H1 (cell line): ENCODE measurements at regions not wholly inside any gene's neighbourhood (a gene's known extent, or its start where the extent isn't known, plus 50 kb on each side); places are given as distances from the start of the nearest gene placed in this dataset.

Source experiments
- CTCF ChIA-PET: fragments of 300-600 bp; sonication (Branson Sonifier 250); formaldehyde crosslinking; loops from one replicate; lab custom pipeline; 2021; ENCODE audit not compliant: partially characterized antibody; lab: Charles Lee
- POLR2A ChIA-PET: fragments of 300-600 bp; sonication (Branson Sonifier 250); formaldehyde crosslinking; loops from one replicate; lab custom pipeline; 2021; ENCODE audit warnings: inconsistent platforms; ENCODE audit not compliant: partially characterized antibody; lab: Charles Lee
- DNase-seq, 2 experiments: peaks; one replicate each; pipeline versions ENCODE4 v3.0.0 to v3.0.0-alpha.2; 2010 to 2022; ENCODE audit warnings: low spot score in 2 of 2, low read depth in 1 of 2, mixed read lengths in 1 of 2
- FAIRE-seq: peaks from 2 replicates; lab custom pipeline; 2011; peaks lifted over from hg19 to GRCh38; lab: Jason Lieb, UNC
- H2AFZ ChIP-seq: 2 replicates; pipeline ENCODE4 v1.8.1; 2012; ENCODE audit warnings: low read length, inconsistent platforms
- H2AK5ac ChIP-seq: 2 replicates; pipeline ENCODE4 v1.6.1; 2013; ENCODE audit warnings: low read depth, low read length
- H2BK120ac ChIP-seq: replicated peaks from 2 replicates; pipeline ENCODE3; 2013; ENCODE audit warnings: low read depth, low read length, inconsistent platforms
- H2BK12ac ChIP-seq: 2 replicates; pipeline ENCODE4 v1.6.1; 2013; ENCODE audit warnings: low read depth, low read length
- H2BK15ac ChIP-seq: 2 replicates; pipeline ENCODE4 v1.6.1; 2013; ENCODE audit warnings: low read length
- H2BK20ac ChIP-seq: 2 replicates; pipeline ENCODE4 v1.6.1; 2013; ENCODE audit warnings: low read length
- H2BK5ac ChIP-seq: 2 replicates; pipeline ENCODE4 v1.6.1; 2013; ENCODE audit warnings: low read depth, low read length
- H3K14ac ChIP-seq: 2 replicates; pipeline ENCODE4 v1.6.1; 2013; ENCODE audit warnings: inconsistent platforms; ENCODE audit not compliant: insufficient read length
- H3K18ac ChIP-seq: 2 replicates; pipeline ENCODE4 v1.6.1; 2013; ENCODE audit warnings: low read length; ENCODE audit errors: extremely low read depth
- H3K23ac ChIP-seq: 2 replicates; pipeline ENCODE4 v1.6.1; 2013; ENCODE audit warnings: inconsistent platforms; ENCODE audit not compliant: insufficient read length
- H3K23me2 ChIP-seq: 2 replicates; pipeline ENCODE4 v1.6.1; 2013; ENCODE audit warnings: low read depth, low read length
- H3K27ac ChIP-seq: 2 replicates; pipeline ENCODE4 v1.6.1; 2011; ENCODE audit warnings: low read depth, low read length, inconsistent platforms
- H3K27me3 ChIP-seq, 4 experiments: replicated peaks in 1 of 4; 1 replicate in 1 of 4; 2 replicates in 3 of 4; pipeline versions ENCODE4 v1.6.1 to v1.8.1; 2011 to 2013; ENCODE audit warnings: low read length in 3 of 4, mild to moderate bottlenecking in 3 of 4, inconsistent platforms in 2 of 4, mixed read lengths in 2 of 4, moderate library complexity in 1 of 4; ENCODE audit not compliant: control insufficient read depth in 3 of 4, insufficient read depth in 3 of 4; ENCODE audit errors: extremely low read depth in 1 of 4
- H3K36me3 ChIP-seq, 4 experiments: 2 replicates each; pipeline versions ENCODE4 v1.6.1 to v1.8.1; 2011 to 2013; ENCODE audit warnings: mild to moderate bottlenecking in 4 of 4, low read length in 3 of 4, moderate library complexity in 2 of 4, control low read depth in 1 of 4, inconsistent platforms in 1 of 4; ENCODE audit not compliant: insufficient read depth in 4 of 4, control insufficient read depth in 2 of 4
- H3K4ac ChIP-seq: replicated peaks from 2 replicates; pipeline ENCODE3; 2013; ENCODE audit warnings: low read length, low read depth, mixed read lengths, inconsistent platforms; ENCODE audit not compliant: insufficient read length
- H3K4me1 ChIP-seq, 4 experiments: replicated peaks in 1 of 4; 1 replicate in 1 of 4; 2 replicates in 3 of 4; pipeline versions ENCODE4 v1.6.1 to v1.8.1; 2011 to 2013; ENCODE audit warnings: low read length in 3 of 4, inconsistent platforms in 2 of 4, mixed read lengths in 1 of 4; ENCODE audit not compliant: insufficient read depth in 4 of 4, control insufficient read depth in 3 of 4
- H3K4me2 ChIP-seq, 2 experiments: 2 replicates each; pipeline versions ENCODE4 v1.6.1 to v1.8.1; 2011 to 2013; ENCODE audit warnings: low read depth in 2 of 2, low read length in 2 of 2, control low read depth in 1 of 2, inconsistent platforms in 1 of 2, mild to moderate bottlenecking in 1 of 2; ENCODE audit not compliant: insufficient read depth in 1 of 2
- H3K4me3 ChIP-seq, 4 experiments: fragments of 200-600, 300-600 bp in 1 of 4; sonication (generic), shearing (Covaris generic), sonication (Bioruptor Twin) in 1 of 4; 2 replicates each; pipeline versions ENCODE4 v1.5.1 to v1.8.1; 2011 to 2016; ENCODE audit warnings: low read length in 4 of 4, low read depth in 3 of 4, control low read depth in 2 of 4, inconsistent platforms in 2 of 4, mild to moderate bottlenecking in 2 of 4, mixed read lengths in 1 of 4, moderate library complexity in 1 of 4; ENCODE audit not compliant: insufficient read depth in 2 of 4; ENCODE audit errors: extremely low read depth in 1 of 4
- H3K56ac ChIP-seq: replicated peaks from 2 replicates; pipeline ENCODE3; 2013; ENCODE audit warnings: low read depth, mild to moderate bottlenecking, mixed read lengths, low read length, inconsistent platforms; ENCODE audit not compliant: insufficient read length
- H3K79me1 ChIP-seq: 2 replicates; pipeline ENCODE4 v1.6.1; 2013; ENCODE audit warnings: low read depth, low read length, control low read depth
- H3K79me2 ChIP-seq, 2 experiments: 2 replicates each; pipeline versions ENCODE4 v1.6.1 to v1.8.1; 2012 to 2013; ENCODE audit warnings: low read length in 2 of 2, mild to moderate bottlenecking in 2 of 2, inconsistent platforms in 1 of 2; ENCODE audit not compliant: insufficient read depth in 2 of 2, control insufficient read depth in 1 of 2
- H3K9ac ChIP-seq, 4 experiments: replicated peaks in 1 of 4; 1 replicate in 1 of 4; 2 replicates in 3 of 4; pipeline versions ENCODE4 v1.6.1 to v1.8.1; 2011 to 2013; ENCODE audit warnings: low read depth in 3 of 4, low read length in 3 of 4, control low read depth in 2 of 4, mild to moderate bottlenecking in 2 of 4, moderate library complexity in 2 of 4, inconsistent platforms in 1 of 4; ENCODE audit errors: extremely low read depth in 1 of 4
- H3K9me3 ChIP-seq, 2 experiments: 2 replicates each; pipeline versions ENCODE4 v1.6.1 to v1.8.1; 2012 to 2013; ENCODE audit warnings: mild to moderate bottlenecking in 2 of 2, moderate library complexity in 2 of 2, control low read depth in 1 of 2, inconsistent platforms in 1 of 2, low read depth in 1 of 2, low read length in 1 of 2, mixed read lengths in 1 of 2; ENCODE audit not compliant: insufficient read depth in 2 of 2
- H4K20me1 ChIP-seq, 2 experiments: replicated peaks in 1 of 2; 2 replicates each; pipeline versions ENCODE3 to v1.8.1; 2011 to 2013; ENCODE audit warnings: inconsistent platforms in 2 of 2, low read length in 2 of 2, mild to moderate bottlenecking in 1 of 2; ENCODE audit not compliant: insufficient read depth in 2 of 2, control insufficient read depth in 1 of 2
- H4K5ac ChIP-seq: 2 replicates; pipeline ENCODE4 v1.6.1; 2013; ENCODE audit warnings: low read length, low read depth, mixed read lengths, inconsistent platforms; ENCODE audit not compliant: insufficient read length
- H4K8ac ChIP-seq: 2 replicates; pipeline ENCODE4 v1.8.0; 2013; ENCODE audit warnings: mild to moderate bottlenecking, moderate library complexity, low read length, inconsistent platforms; ENCODE audit not compliant: insufficient read depth; ENCODE audit errors: extremely low read depth
- H4K91ac ChIP-seq: replicated peaks from 2 replicates; pipeline ENCODE3; 2013; ENCODE audit warnings: low read length, mixed read lengths, inconsistent platforms; ENCODE audit not compliant: insufficient read length
- CBX5 ChIP-seq: fragments of 300-800, 300-1000 bp; sonication (generic); IDR thresholded peaks from 2 replicates; pipeline ENCODE4 v1.7.1; 2016; ENCODE audit warnings: antibody characterized with exemption, low read length, low read depth
- EGR1 ChIP-seq: IDR thresholded peaks from 2 replicates; pipeline ENCODE4 v1.6.1; 2011; ENCODE audit warnings: low read depth, low read length, borderline replicate concordance
- JUND ChIP-seq: IDR thresholded peaks from 2 replicates; pipeline ENCODE4 v1.6.1; 2011; ENCODE audit warnings: mild to moderate bottlenecking, improper control_type of control experiment, low read length
- MAFK ChIP-seq: IDR thresholded peaks from 2 replicates; pipeline ENCODE4 v1.6.1; 2012; ENCODE audit warnings: low read depth, mild to moderate bottlenecking, improper control_type of control experiment, low read length
- POLR2AphosphoS5 ChIP-seq: IDR thresholded peaks from 2 replicates; pipeline ENCODE4 v1.6.1; 2011; ENCODE audit warnings: low read depth, low read length
- RFX5 ChIP-seq: IDR thresholded peaks from 2 replicates; pipeline ENCODE4 v1.6.1; 2011; ENCODE audit warnings: low read depth, low read length, improper control_type of control experiment, borderline replicate concordance
- SP2 ChIP-seq: IDR thresholded peaks from 2 replicates; pipeline ENCODE4 v1.6.1; 2012; ENCODE audit warnings: mild to moderate bottlenecking, low read length, inconsistent platforms
- SP4 ChIP-seq: IDR thresholded peaks from 2 replicates; pipeline ENCODE4 v1.6.1; 2012; ENCODE audit warnings: low read length, inconsistent platforms
- TCF12 ChIP-seq: IDR thresholded peaks from 2 replicates; pipeline ENCODE4 v1.6.1; 2011; ENCODE audit warnings: low read depth, mild to moderate bottlenecking, low read length
- WGBS, 2 experiments: shearing (Covaris generic) in 1 of 2; methylation state at CpG; one replicate each; pipeline versions ENCODE4 v1.1.6 to v1.1.7; 2013 to 2015; ENCODE audit warnings: low lambda C conversion rate in 2 of 2, mixed read lengths in 2 of 2, inconsistent platforms in 1 of 2, low coverage in 1 of 2, missing lambda C conversion rate in 1 of 2; ENCODE audit not compliant: insufficient replicate concordance in 2 of 2, insufficient coverage in 1 of 2, insufficient read length in 1 of 2; ENCODE audit errors: extremely low coverage in 1 of 2, missing lambda C conversion rate in 1 of 2; 5-methylcytosine and 5-hydroxymethylcytosine counted together
- TF ChIP-seq, protein P1 (sequence below), 3 experiments: IDR thresholded peaks; 1 replicate in 2 of 3; 2 replicates in 1 of 3; pipeline versions ENCODE4 v1.5.1 to v1.6.1; 2011; ENCODE audit warnings: low read length in 3 of 3, mild to moderate bottlenecking in 3 of 3, inconsistent platforms in 2 of 3, low read depth in 1 of 3, moderate library complexity in 1 of 3; ENCODE audit not compliant: insufficient read depth in 1 of 3; ENCODE audit errors: control extremely low read depth in 1 of 3

DNA sequence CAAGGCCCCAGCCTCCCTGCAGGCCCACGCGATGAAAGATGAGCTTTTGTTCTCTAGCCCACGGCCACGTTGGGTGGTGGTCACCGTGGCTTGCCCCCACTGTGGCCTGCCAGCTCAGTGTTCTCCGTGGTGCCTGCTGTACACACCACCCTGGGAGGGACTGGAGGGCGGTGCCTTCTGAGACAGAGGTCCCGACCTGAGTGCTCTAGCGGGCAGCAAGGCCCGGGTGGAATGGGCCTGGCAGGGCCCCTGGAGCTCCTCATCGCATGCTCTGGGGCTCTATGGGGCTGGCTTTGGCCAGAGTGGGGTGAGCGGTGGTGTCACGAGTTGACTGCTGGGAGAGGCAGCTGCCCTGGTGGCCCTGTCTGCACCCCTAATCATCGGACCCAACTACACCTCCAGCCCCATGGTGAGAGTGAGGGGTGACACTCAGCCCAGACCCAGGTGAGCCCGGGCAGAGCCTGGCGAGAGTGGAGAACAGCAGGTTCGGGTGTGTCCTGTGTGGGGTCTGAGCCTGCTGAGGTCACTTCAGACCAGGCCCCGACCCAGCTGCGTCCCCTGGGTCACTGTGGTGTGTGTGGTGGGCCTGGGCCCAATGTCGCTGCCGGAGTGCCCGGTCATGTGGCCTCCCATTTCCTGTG lies 541.9 kb downstream of the TBC1D22A start:
- H2AK5ac ChIP-seq: no peak overlapping the region
- no peak overlapping the region for H4K5ac ChIP-seq
- H3K79me2 ChIP-seq: no peaks in the 10 kb centered on the region
- no peaks in the 10 kb centered on the region for H3K27me3 ChIP-seq
- ChIA-PET CTCF (interaction anchor here (0.7 kb wide), 1 partner anchor 16 kb away, joined by 3 read pairs; no protein-coding TSS in a partner anchor), POLR2A (no interaction called here)
- H2BK12ac ChIP-seq: no peak overlapping the region
- no peak overlapping the region for H3K27ac ChIP-seq
- no peak overlapping the region for H2AFZ ChIP-seq
- no peak overlapping the region for H2BK5ac ChIP-seq
- H3K56ac ChIP-seq: no peak overlapping the region
- no peak for DNase-seq
- peaks cover 79 to 95% of the 10 kb centered on the region in 2 experiments for H3K9me3 ChIP-seq
- FAIRE-seq: no peak
- no peak overlapping the region for H3K23ac ChIP-seq
- no peak overlapping the region for H2BK20ac ChIP-seq
- no peak overlapping the region for H4K8ac ChIP-seq
- no peaks in the 10 kb centered on the region for H3K4me1 ChIP-seq
- H4K20me1 ChIP-seq: no peaks in the 10 kb centered on the region
- WGBS, 2 experiments: 93% methylated on average over 21 of the region's 22 CpGs; no CpG with 5 or more reads in 1 of the 2 experiments
- H2BK15ac ChIP-seq: no peak overlapping the region
- no peak overlapping the region for H4K91ac ChIP-seq
- H3K4ac ChIP-seq: no peak overlapping the region
- no peaks in the 10 kb centered on the region for H3K36me3 ChIP-seq
- peaks cover 5% of the 10 kb centered on the region; the same call in 1 of the 2 replicates for H3K23me2 ChIP-seq
- no peak overlapping the region for H3K4me3 ChIP-seq
- no peak overlapping the region for H3K18ac ChIP-seq
- H3K9ac ChIP-seq: no peak overlapping the region
- H3K4me2 ChIP-seq: no peak overlapping the region
- H2BK120ac ChIP-seq: no peak overlapping the region
- no peak overlapping the region for H3K14ac ChIP-seq
- no peaks in the 10 kb centered on the region for H3K79me1 ChIP-seq
- no peak for TF ChIP-seq JUND
- TF ChIP-seq SP4: no peak
- no peak for TF ChIP-seq POLR2AphosphoS5
- no peak for TF ChIP-seq EGR1
- TF ChIP-seq, protein P1, sequence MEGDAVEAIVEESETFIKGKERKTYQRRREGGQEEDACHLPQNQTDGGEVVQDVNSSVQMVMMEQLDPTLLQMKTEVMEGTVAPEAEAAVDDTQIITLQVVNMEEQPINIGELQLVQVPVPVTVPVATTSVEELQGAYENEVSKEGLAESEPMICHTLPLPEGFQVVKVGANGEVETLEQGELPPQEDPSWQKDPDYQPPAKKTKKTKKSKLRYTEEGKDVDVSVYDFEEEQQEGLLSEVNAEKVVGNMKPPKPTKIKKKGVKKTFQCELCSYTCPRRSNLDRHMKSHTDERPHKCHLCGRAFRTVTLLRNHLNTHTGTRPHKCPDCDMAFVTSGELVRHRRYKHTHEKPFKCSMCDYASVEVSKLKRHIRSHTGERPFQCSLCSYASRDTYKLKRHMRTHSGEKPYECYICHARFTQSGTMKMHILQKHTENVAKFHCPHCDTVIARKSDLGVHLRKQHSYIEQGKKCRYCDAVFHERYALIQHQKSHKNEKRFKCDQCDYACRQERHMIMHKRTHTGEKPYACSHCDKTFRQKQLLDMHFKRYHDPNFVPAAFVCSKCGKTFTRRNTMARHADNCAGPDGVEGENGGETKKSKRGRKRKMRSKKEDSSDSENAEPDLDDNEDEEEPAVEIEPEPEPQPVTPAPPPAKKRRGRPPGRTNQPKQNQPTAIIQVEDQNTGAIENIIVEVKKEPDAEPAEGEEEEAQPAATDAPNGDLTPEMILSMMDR (IDR thresholded peaks at IDR 0.05; ENCODE audit: control extremely low read depth in 1 of 3, insufficient read depth in 1 of 3, low read depth in 1 of 3, low read length in 3 of 3): no peak
- TF ChIP-seq MAFK: no peak
- no peak for TF ChIP-seq RFX5
- TF ChIP-seq CBX5: no peak
- TF ChIP-seq SP2: no peak
- TF ChIP-seq TCF12: no peak
